ENCODE measurements at regions not wholly inside any gene's neighbourhood (a gene's known extent, or its start where the extent isn't known, plus 50 kb on each side); places are given as distances from the start of the nearest gene placed in this dataset.

- Histone ChIP-seq H3K4me1 (peaks cover 16 to 34% (median 22%) of the 10 kb centered on the region in 3 donors), H3K27ac (no peak overlapping the region), H3K36me3 (no peaks in the 10 kb centered on the region), H3K27me3 (no peaks in the 10 kb centered on the region), H3K9me3 (no peaks in the 10 kb centered on the region), H3K4me3 (no peak overlapping the region)
- no peak for TF ChIP-seq CTCF (IDR thresholded peaks at IDR 0.05)
- no peak for DNase-seq
- intact Hi-C loops (cut with DNase I), result no loop called here
- 91 to 92% methylated on average over 9 of the region's 9 CpGs for whole genome bisulfite sequencing, 2 donors
- FAIRE-seq, result no peak
- ATAC-seq, result no peak
Measured at GRCh38 chr20:17810847-17811627, 111.3 kb downstream of the BANF2 start.

- ATAC-seq, result no peak
- DNase-seq, result no peak
Measured at GRCh38 chr20:17810062-17810631, 110.4 kb downstream of the BANF2 start.

DNA sequence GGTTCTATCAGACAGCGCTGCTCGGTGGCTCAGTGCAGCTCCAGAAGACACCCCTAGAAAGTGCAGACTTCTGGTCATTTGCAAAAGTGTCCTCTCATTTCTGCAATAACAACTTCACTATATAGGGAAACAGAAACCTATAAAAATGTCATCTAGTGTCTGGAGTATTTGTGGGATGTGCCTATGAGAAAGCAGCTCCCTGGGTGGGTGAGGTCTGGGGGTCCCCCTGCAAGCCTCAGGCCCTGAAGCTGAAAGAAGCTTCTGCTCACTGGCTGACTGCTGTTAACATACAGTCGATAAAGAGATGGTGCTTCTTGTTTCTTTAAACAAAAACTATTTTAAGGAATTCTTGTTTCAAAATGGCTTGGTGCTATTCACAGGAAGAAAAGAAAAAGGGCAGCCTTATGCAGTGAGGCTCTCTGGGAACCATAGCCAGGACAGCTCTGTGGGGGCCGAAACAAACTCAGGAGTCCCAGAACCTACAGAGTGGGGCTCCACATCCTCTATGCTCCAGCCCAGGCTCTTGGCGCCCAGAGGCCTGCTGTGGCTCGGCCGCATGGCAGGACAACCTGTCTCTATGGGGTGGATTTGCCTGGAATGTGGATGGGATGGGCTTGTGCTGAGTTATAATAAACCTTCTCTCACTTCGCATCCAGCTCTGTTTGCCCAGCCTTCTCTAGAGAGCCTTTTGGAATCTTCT lies 109.7 kb downstream of the BANF2 start:
- H3K9me3 ChIP-seq, result no peaks in the 10 kb centered on the region
- WGBS, 2 donors, result 71 to 81% methylated on average over 8 of the region's 8 CpGs
- no peak overlapping the region for H3K4me3 ChIP-seq
- ATAC-seq (no peak), DNase-seq (no peak), FAIRE-seq (no peak)
- peak overlapping the region in 1 of 4 donors; percentile 12 for H3K27ac ChIP-seq
- H3K27me3 ChIP-seq, result no peaks in the 10 kb centered on the region
- intact Hi-C loops (cut with DNase I), result loop anchor here in 1 of 3 donors (10.0 kb wide), 2 partner anchors 55 to 105 kb away; no protein-coding TSS in a partner anchor
- peaks cover 19 to 38% (median 26%) of the 10 kb centered on the region in 3 donors for H3K4me1 ChIP-seq
- TF ChIP-seq CTCF (IDR thresholded peaks at IDR 0.05), result no peak
- no peaks in the 10 kb centered on the region for H3K36me3 ChIP-seq

More at GRCh38 chr20:17810062-17810631, 110.4 kb downstream of the BANF2 start:
- Histone ChIP-seq H3K9me3 (no peaks in the 10 kb centered on the region), H3K27ac (peak overlapping the region in 1 of 4 donors; percentile 12), H3K4me1 (peaks cover 19 to 38% (median 26%) of the 10 kb centered on the region in 3 donors), H3K4me3 (no peak overlapping the region), H3K36me3 (no peaks in the 10 kb centered on the region), H3K27me3 (no peaks in the 10 kb centered on the region)
- WGBS, 2 donors, result 55 to 57% methylated on average over 4 of the region's 4 CpGs
- no peak for FAIRE-seq
- TF ChIP-seq CTCF (IDR thresholded peaks at IDR 0.05), result no peak
- intact Hi-C loops (cut with DNase I), result no loop called here

GRCh38 chr20:17808782-17809181 lies 109.0 kb downstream of the BANF2 start:
- Histone ChIP-seq H3K27me3 (no peaks in the 10 kb centered on the region), H3K9me3 (no peaks in the 10 kb centered on the region), H3K36me3 (no peaks in the 10 kb centered on the region), H3K4me1 (peaks cover 19 to 38% (median 26%) of the 10 kb centered on the region in 3 donors), H3K27ac (peak overlapping the region in 2 of 4 donors; percentile 28 to 96), H3K4me3 (no peak overlapping the region)
- FAIRE-seq (no peak), ATAC-seq (no peak), DNase-seq (no peak)
- 66 to 76% methylated on average over 5 of the region's 5 CpGs for WGBS, 2 donors
- intact Hi-C loops (cut with DNase I), result loop anchor here in 1 of 3 donors (10.0 kb wide), 2 partner anchors 56 to 104 kb away; no protein-coding TSS in a partner anchor
- no peak for TF ChIP-seq CTCF (IDR thresholded peaks at IDR 0.05)

All from pancreas (tissue), 10 donors.